ENCODE measurements at regions not wholly inside any gene's neighbourhood (a gene's known extent, or its start where the extent isn't known, plus 50 kb on each side); places are given as distances from the start of the nearest gene placed in this dataset.

DNA sequence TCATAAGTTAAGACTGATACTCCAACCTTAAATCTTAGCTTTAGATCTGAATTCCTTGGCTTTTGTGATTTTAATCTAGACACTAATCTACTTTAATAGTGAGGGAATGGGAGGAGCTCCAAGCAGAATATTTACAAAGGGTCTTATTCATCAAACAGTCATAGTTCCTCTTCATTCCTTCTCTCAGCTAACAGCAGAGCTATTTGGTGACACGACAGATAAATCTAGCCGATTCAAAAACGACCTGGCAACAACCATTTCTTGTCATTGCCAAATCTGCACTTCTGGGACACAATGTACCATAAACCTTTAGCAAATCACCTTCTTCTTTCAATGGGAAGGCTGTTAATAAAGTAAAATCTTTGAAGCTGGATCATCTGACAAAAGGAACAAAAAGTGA, 52.8 kb upstream of the FOXD3 start:
- H3K27ac ChIP-seq (ENCODE audit: low read depth in 1 of 2, low read length in 2 of 2) = no peak overlapping the region
- DNase-seq = no peak
- 42 to 53% methylated on average over 3 of the region's 3 CpGs for WGBS, 2 donors
- ATAC-seq (ENCODE audit: low FRiP score) = no peak
- intact Hi-C loops (cut with DNase I) = no loop called here
- H3K36me3 ChIP-seq (ENCODE audit: control insufficient read depth in 1 of 2, insufficient read depth in 2 of 2, low read length in 1 of 2) = no peaks in the 10 kb centered on the region
- H3K27me3 ChIP-seq (ENCODE audit: control insufficient read depth in 1 of 2, insufficient read depth in 2 of 2, low read length in 1 of 2) = no peaks in the 10 kb centered on the region
- H3K4me3 ChIP-seq (ENCODE audit: low read length in 2 of 2) = no peak overlapping the region
- H3K4me1 ChIP-seq (ENCODE audit: control insufficient read depth in 1 of 2, insufficient read depth in 2 of 2, low read length in 2 of 2) = no peaks in the 10 kb centered on the region
- peaks cover 2% of the 10 kb centered on the region for H3K9me3 ChIP-seq (ENCODE audit: control insufficient read depth, low read length)
